Fibroblast of villous mesenchyme (primary cell): ENCODE measurements at regions not wholly inside any gene's neighbourhood (a gene's known extent, or its start where the extent isn't known, plus 50 kb on each side); places are given as distances from the start of the nearest gene placed in this dataset.

ENCODE experiments used
- DNase-seq: peaks from one replicate; pipeline ENCODE4 v3.0.0-alpha.2; 2010; ENCODE audit warnings: low read depth
- H3K4me3 ChIP-seq: 2 replicates; pipeline ENCODE4 v1.5.1; 2011; ENCODE audit warnings: low read depth, mild to moderate bottlenecking, low read length
- TF ChIP-seq, protein P1 (sequence below): IDR thresholded peaks from 2 replicates; pipeline ENCODE4 v1.5.1; 2012; ENCODE audit warnings: low read depth, mild to moderate bottlenecking, low read length; ENCODE audit not compliant: insufficient read depth

DNA sequence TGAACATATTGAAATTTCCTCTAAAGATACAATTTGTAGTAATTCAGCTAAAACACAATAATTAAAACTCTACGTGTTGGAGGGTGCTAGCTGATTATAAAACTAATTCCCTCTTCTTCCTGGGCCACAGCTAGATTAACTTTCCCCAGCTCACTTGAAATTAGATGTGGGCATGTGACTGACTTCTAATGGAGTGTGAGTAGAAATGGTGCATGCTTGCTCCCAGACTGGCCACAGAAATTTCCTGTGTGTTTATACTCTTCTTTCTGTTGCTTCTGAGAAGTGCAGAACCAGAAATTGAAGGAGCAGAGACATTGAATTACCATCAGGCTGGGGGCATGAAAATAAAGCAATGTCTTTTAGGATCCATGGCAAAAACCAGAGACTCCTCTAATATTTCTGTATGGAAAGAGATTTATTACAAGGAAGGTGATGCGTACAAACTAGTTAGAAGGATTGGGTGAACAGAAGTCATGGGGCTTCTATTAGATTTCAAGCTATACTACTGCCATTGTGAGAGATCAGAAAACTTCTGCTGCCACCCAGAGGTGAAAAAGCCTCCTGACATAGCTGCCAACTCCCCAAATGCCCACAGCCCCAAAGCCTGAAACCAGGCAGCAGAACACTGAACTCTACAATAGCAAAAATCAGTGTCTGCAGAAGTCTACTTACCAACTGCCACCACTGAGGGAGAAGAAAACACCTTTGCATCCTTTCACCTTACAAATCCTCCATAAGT lies 379.2 kb upstream of the MIR17HG start:
- no peak for DNase-seq
- TF ChIP-seq, protein P1, sequence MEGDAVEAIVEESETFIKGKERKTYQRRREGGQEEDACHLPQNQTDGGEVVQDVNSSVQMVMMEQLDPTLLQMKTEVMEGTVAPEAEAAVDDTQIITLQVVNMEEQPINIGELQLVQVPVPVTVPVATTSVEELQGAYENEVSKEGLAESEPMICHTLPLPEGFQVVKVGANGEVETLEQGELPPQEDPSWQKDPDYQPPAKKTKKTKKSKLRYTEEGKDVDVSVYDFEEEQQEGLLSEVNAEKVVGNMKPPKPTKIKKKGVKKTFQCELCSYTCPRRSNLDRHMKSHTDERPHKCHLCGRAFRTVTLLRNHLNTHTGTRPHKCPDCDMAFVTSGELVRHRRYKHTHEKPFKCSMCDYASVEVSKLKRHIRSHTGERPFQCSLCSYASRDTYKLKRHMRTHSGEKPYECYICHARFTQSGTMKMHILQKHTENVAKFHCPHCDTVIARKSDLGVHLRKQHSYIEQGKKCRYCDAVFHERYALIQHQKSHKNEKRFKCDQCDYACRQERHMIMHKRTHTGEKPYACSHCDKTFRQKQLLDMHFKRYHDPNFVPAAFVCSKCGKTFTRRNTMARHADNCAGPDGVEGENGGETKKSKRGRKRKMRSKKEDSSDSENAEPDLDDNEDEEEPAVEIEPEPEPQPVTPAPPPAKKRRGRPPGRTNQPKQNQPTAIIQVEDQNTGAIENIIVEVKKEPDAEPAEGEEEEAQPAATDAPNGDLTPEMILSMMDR, result no peak

DNA sequence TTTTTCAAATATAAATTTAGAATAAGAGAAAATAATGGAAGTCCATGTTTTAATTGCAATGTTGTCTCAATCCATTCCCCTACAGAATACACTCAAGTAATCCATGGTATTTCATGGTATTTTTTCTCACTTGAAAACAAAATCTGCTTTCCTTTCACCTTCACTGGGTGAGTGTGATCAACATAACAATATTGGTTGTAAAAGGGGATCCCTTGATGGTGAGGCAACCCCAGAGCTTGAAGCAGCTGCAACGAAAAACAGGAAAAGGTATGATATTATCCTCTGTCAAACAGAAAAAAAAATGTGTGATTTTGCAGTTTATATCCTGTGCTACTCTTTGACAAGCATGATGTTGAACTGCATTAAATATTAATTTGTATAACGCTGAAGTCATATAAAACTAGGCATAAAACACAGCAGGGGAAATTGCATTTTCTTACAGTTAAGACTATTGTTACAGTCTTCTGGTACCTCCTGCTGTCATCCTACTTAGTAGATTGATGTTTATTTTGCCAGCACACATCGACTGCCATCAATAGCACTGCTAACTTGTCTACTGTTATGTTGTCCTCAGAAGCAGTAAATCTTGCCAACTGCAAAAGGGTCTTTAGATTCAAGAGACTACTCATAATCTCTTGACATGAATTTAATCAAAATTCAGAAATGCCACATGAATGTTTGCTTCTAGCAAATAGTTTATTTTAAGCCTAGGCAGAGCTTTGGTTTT lies 373.1 kb upstream of the MIR17HG start:
- no peak for DNase-seq
- TF ChIP-seq, protein P1, result no peak
- H3K4me3 ChIP-seq, result no peak overlapping the region

More for the DNA sequence above, 379.2 kb upstream of the MIR17HG start:
- no peak overlapping the region for H3K4me3 ChIP-seq

DNA sequence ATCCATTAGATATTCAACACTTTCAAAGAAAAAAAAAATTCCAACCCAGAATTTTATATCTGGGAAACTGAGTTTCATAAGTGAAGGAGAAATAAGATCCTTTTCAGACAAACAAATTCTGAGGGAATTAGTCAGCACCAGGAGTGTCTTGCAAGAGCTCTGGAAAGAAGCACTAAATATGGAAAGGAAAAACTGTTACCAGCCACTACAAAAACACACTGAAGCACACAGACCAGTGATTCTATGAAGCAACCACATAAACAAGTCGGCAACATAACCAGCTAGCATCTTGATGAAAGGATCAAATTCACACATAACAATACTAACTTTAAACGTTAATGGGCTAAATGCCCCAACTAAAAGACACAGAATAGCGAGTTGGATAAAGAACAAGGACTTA lies 368.4 kb upstream of the MIR17HG start:
- TF ChIP-seq, protein P1, result no peak
- H3K4me3 ChIP-seq, result no peak overlapping the region
- no peak for DNase-seq

DNA sequence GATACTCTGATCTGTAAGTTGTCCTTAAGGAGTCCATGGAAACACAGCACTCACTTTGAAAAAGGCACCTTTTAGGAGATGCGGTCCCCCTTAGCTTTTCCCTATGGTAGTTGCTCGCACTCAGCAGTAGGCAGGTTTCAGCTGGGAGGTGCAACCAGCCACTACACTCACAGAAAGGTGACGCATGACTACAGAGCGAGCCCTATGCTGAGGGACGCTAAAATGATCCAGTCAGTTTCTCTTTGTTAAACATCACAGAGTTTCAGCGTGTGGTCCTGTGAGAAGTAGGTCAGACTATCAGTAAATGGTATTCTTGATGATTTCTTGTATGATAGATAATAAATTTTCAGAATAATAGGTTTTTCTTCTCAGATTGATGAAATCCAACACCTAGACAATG lies 362.7 kb upstream of the MIR17HG start:
- DNase-seq, result no peak
- H3K4me3 ChIP-seq, result no peak overlapping the region
- TF ChIP-seq, protein P1, result no peak

DNA sequence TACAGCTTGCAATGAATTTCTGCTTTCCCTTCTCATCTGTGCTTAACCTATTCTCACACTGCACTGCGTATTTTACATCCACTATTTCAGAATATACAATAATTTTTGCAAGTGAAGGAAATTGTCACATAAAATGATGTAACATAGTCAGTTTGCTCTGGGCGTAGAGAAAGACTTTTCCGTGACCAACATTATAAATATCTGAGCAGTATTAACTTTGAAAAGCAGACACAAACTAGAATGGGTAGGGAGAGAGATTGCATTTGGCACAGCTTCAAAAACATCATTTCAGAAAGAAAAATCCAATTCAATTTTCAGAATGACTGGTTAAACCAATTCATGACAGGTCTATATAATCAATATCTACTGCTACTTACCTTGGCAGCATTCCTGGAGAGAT lies 352.5 kb upstream of the MIR17HG start:
- TF ChIP-seq, protein P1, result no peak
- no peak overlapping the region for H3K4me3 ChIP-seq
- DNase-seq, result no peak

DNA sequence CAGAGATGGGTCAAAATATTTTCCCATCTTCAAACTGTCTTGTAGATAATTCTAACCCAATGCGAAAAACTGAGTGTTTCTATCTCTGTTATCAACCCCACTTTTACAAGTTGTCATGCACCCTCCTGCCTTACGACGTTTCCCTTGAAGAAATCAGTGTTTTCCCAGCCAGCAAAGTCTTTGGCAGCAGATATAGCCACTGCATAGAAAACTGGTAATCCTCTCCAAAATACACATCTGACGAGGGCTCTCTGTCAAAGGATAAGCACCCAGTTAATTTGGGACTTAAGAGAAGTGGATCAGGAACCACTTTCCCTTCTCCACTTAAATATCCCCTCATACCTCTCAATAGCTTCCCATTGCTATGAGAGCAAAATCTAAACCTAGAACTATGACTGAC lies 351.9 kb upstream of the MIR17HG start:
- TF ChIP-seq, protein P1, result no peak
- DNase-seq, result no peak
- no peak overlapping the region for H3K4me3 ChIP-seq
